ENCODE measurements at regions not wholly inside any gene's neighbourhood (a gene's known extent, or its start where the extent isn't known, plus 50 kb on each side); places are given as distances from the start of the nearest gene placed in this dataset.

- WGBS (ENCODE audit: insufficient coverage) = no CpG with 5 or more reads among the region's 2 CpGs
- TF ChIP-seq CTCF (IDR thresholded peaks at IDR 0.05) (no peak), EZH2 (IDR thresholded peaks at IDR 0.05; ENCODE audit: borderline replicate concordance, insufficient read depth, low read depth, low read length, poor library complexity, severe bottlenecking) (no peak)
- no peaks in the 10 kb centered on the region for H3K36me3 ChIP-seq (replicated peaks in 1 of 2; ENCODE audit: control extremely low read depth in 1 of 2, control insufficient read depth in 1 of 2, extremely low read depth in 1 of 2, insufficient read depth in 2 of 2, low read length in 1 of 2)
- Mint-ChIP-seq H3K9me3 (ENCODE audit: insufficient read depth) (no peaks in the 10 kb centered on the region), H3K4me3 (no peak overlapping the region), H3K4me1 (no peaks in the 10 kb centered on the region), H3K27me3 (peaks cover 15% of the 10 kb centered on the region), H3K27ac (no peak overlapping the region)
- intact Hi-C loops (cut with micrococcal nuclease) = no loop called here
- H3K27ac ChIP-seq (ENCODE audit: low read length in 2 of 2) = no peak overlapping the region
- DNase-seq (no peak), ATAC-seq (ENCODE audit: low read depth) (no peak)
- H4K20me1 ChIP-seq (ENCODE audit: control insufficient read depth, insufficient read depth, low read length, poor library complexity, severe bottlenecking) = no peaks in the 10 kb centered on the region
- no peaks in the 10 kb centered on the region for H3K27me3 ChIP-seq (replicated peaks in 1 of 4; ENCODE audit: control extremely low read depth in 1 of 4, control insufficient read depth in 3 of 4, insufficient read depth in 4 of 4, low read length in 3 of 4)
- no peak overlapping the region for H2AFZ ChIP-seq (ENCODE audit: insufficient read depth, low read depth, low read length, poor library complexity, severe bottlenecking)
- POLR2A ChIA-PET = no interaction called here
- no peaks in the 10 kb centered on the region for H3K79me2 ChIP-seq (ENCODE audit: control insufficient read depth, insufficient read depth, low read length)
- no peak overlapping the region for H3K9ac ChIP-seq (ENCODE audit: low read length)
- H3K4me2 ChIP-seq (replicated peaks; ENCODE audit: low read depth, low read length, poor library complexity, severe bottlenecking) = no peak overlapping the region
- no peaks in the 10 kb centered on the region for H3K4me1 ChIP-seq (ENCODE audit: control insufficient read depth in 2 of 2, insufficient read depth in 2 of 2, low read length in 2 of 2)
- no peak overlapping the region for H3K4me3 ChIP-seq (ENCODE audit: control extremely low read depth in 1 of 5, extremely low read depth in 1 of 5, insufficient read depth in 1 of 5, low read depth in 2 of 5, low read length in 4 of 5)
- CTCF ChIA-PET = no interaction called here
- no peaks in the 10 kb centered on the region for H3K9me3 ChIP-seq (ENCODE audit: control extremely low read depth in 1 of 3, control insufficient read depth in 2 of 3, insufficient read depth in 1 of 3, low read length in 2 of 3)
These were observed 125.8 kb upstream of the TMPO start for GRCh38 chr12:98389593-98389992.

DNA sequence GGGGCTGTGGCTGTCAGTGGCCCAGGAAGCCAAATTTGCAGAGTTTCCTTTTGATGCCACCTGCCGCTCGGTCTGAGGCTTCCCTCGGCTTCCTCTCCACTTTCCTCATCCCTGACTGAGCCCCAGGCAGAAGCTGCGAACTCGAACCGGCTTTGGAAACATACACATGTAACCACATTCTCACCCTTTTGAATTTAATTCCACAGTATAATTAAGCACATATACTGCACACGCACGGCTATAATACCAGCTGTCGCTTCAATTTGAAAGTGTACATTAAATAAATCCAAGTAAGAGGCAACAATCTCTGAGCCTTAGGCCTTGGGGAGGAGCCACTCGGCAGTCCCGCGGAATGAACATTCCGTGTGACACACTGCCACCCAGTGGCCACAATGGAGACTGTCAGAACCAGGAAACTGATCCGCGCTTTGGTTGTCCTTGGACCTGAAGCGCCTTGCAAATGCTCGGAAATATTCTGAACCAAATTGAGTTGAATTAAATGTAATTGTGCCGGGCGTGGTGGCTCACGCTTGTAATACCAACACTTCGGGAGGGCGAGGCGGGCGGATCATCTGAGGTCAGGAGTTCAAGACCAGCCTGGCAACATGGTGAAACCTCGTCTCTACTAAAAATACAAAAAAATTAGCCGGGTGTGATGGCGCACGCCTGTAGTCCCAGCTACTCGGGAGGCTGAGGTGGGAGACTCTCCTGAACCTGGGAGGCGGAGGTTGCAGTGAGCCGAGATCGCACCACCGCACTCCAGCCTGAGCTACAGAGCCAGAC lies 117.9 kb upstream of the TMPO start:
- Histone ChIP-seq H3K36me3 (replicated peaks in 1 of 2; ENCODE audit: control extremely low read depth in 1 of 2, control insufficient read depth in 1 of 2, extremely low read depth in 1 of 2, insufficient read depth in 2 of 2, low read length in 1 of 2) (no peaks in the 10 kb centered on the region), H3K9ac (ENCODE audit: low read length) (peak overlapping the region; percentile 65), H2AFZ (ENCODE audit: insufficient read depth, low read depth, low read length, poor library complexity, severe bottlenecking) (peak overlapping the region; percentile 80), H3K4me1 (ENCODE audit: control insufficient read depth in 2 of 2, insufficient read depth in 2 of 2, low read length in 2 of 2) (peaks cover 13 to 18% of the 10 kb centered on the region in 2 donors), H3K27me3 (replicated peaks in 1 of 4; ENCODE audit: control extremely low read depth in 1 of 4, control insufficient read depth in 3 of 4, insufficient read depth in 4 of 4, low read length in 3 of 4) (no peaks in the 10 kb centered on the region), H3K4me2 (replicated peaks; ENCODE audit: low read depth, low read length, poor library complexity, severe bottlenecking) (peak overlapping the region; percentile 79), H3K9me3 (ENCODE audit: control extremely low read depth in 1 of 3, control insufficient read depth in 2 of 3, insufficient read depth in 1 of 3, low read length in 2 of 3) (no peaks in the 10 kb centered on the region), H3K79me2 (ENCODE audit: control insufficient read depth, insufficient read depth, low read length) (no peaks in the 10 kb centered on the region), H3K27ac (ENCODE audit: low read length in 2 of 2) (peak overlapping the region in 1 of 2 donors; percentile 32), H3K4me3 (ENCODE audit: control extremely low read depth in 1 of 5, extremely low read depth in 1 of 5, insufficient read depth in 1 of 5, low read depth in 2 of 5, low read length in 4 of 5) (peak overlapping the region; percentile 35 to 65 (median 49)), H4K20me1 (ENCODE audit: control insufficient read depth, insufficient read depth, low read length, poor library complexity, severe bottlenecking) (no peaks in the 10 kb centered on the region)
- H3K27me3 Mint-ChIP-seq = no peaks in the 10 kb centered on the region
- H3K4me1 Mint-ChIP-seq = peaks cover 27% of the 10 kb centered on the region
- peak; percentile 81 for DNase-seq
- peak overlapping the region; percentile 84 for H3K4me3 Mint-ChIP-seq
- no peaks in the 10 kb centered on the region for H3K9me3 Mint-ChIP-seq (ENCODE audit: insufficient read depth)
- POLR2A ChIA-PET = no interaction called here
- H3K27ac Mint-ChIP-seq = no peak overlapping the region
- ATAC-seq (ENCODE audit: low read depth) = peak; percentile 92
- intact Hi-C loops (cut with micrococcal nuclease) = loop anchor here (1.0 to 10.0 kb wide), 3 partner anchors 1093 to 1819 kb away; no protein-coding TSS in a partner anchor
- TF ChIP-seq CTCF (IDR thresholded peaks at IDR 0.05) (peak; percentile 94), EZH2 (IDR thresholded peaks at IDR 0.05; ENCODE audit: borderline replicate concordance, insufficient read depth, low read depth, low read length, poor library complexity, severe bottlenecking) (no peak)
- CTCF ChIA-PET = interaction anchor here (0.6 to 1.6 kb wide), 12 partner anchors 11 to 1820 kb away, joined by 3 to 12 read pairs (median 3); partner anchors contain the start of gene SLC25A3
- 16% methylated on average over 29 of the region's 33 CpGs for WGBS (ENCODE audit: insufficient coverage)
